ENCODE measurements at regions not wholly inside any gene's neighbourhood (a gene's known extent, or its start where the extent isn't known, plus 50 kb on each side); places are given as distances from the start of the nearest gene placed in this dataset.

DNA sequence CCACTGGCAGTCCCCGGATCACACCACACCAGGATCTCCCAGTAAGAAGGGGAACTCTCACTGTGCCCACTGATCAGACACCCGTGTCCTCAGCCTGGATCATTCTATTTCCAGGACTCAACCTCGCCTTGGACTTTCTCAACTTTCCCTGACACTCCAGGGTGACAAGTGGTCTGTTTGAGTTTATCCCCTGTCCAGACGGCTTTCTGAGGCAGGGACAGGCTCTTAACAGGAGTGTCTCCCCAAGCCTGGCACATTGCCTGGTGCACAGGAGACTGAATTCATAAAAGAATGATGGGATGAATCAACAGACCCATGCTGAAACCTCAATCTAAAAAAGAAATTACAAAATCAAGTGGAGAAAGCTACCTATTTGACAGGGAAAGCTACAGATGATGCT, 606.6 kb downstream of the EFNB2 start:
- H3K4me1 ChIP-seq (ENCODE audit: control insufficient read depth, low read depth, low read length): no peaks in the 10 kb centered on the region
- H3K27ac ChIP-seq (ENCODE audit: low read length): no peak overlapping the region
- no peaks in the 10 kb centered on the region for H3K36me3 ChIP-seq (ENCODE audit: control insufficient read depth, low read depth, low read length)

DNA sequence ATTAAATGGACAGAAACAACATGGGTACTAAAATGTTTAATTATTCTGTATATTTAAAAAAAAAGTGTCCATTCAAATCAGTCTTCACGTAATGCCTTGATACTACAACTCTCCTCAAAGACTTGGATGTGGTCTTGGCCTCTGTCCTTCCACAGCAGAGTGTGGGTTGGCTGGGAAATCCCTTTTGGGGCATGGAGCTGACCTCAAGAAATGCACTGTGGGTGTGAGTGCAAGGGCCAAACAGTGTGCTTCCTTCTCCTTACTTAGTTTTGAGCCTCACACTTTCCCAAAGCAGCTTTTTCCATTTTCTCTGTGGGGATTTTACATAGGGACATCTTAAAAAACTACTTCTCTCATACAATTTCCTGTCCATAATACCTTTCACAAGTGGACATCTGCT, 607.4 kb downstream of the EFNB2 start:
- no peaks in the 10 kb centered on the region for H3K27me3 ChIP-seq (ENCODE audit: control insufficient read depth, insufficient read depth, low read length)
- no peaks in the 10 kb centered on the region for H3K36me3 ChIP-seq (ENCODE audit: control insufficient read depth, low read depth, low read length)
- H3K4me1 ChIP-seq (ENCODE audit: control insufficient read depth, low read depth, low read length): no peaks in the 10 kb centered on the region
- H3K9ac ChIP-seq (ENCODE audit: low read length): no peak overlapping the region
- no peak overlapping the region for H3K27ac ChIP-seq (ENCODE audit: low read length)
- no peaks in the 10 kb centered on the region for H3K9me3 ChIP-seq (ENCODE audit: control insufficient read depth, low read depth, low read length)
- H3K4me3 ChIP-seq (ENCODE audit: low read length): no peak overlapping the region

More for the DNA sequence above, 606.6 kb downstream of the EFNB2 start:
- H3K4me3 ChIP-seq (ENCODE audit: low read length): no peak overlapping the region
- H3K9ac ChIP-seq (ENCODE audit: low read length): no peak overlapping the region
- no peaks in the 10 kb centered on the region for H3K27me3 ChIP-seq (ENCODE audit: control insufficient read depth, insufficient read depth, low read length)
- no peaks in the 10 kb centered on the region for H3K9me3 ChIP-seq (ENCODE audit: control insufficient read depth, low read depth, low read length)

GRCh38 chr13:105925496-105925895, 610.0 kb downstream of the EFNB2 start:
- no peak overlapping the region for H3K27ac ChIP-seq (ENCODE audit: low read length)

GRCh38 chr13:105921711-105922110, 613.8 kb downstream of the EFNB2 start:
- Histone ChIP-seq H3K36me3 (ENCODE audit: control insufficient read depth, low read depth, low read length) (no peaks in the 10 kb centered on the region), H3K27me3 (ENCODE audit: control insufficient read depth, insufficient read depth, low read length) (no peaks in the 10 kb centered on the region), H3K27ac (ENCODE audit: low read length) (no peak overlapping the region), H3K9me3 (ENCODE audit: control insufficient read depth, low read depth, low read length) (no peaks in the 10 kb centered on the region), H3K4me3 (ENCODE audit: low read length) (no peak overlapping the region), H3K9ac (ENCODE audit: low read length) (no peak overlapping the region), H3K4me1 (ENCODE audit: control insufficient read depth, low read depth, low read length) (peaks cover 13% of the 10 kb centered on the region)

More at GRCh38 chr13:105925496-105925895, 610.0 kb downstream of the EFNB2 start:
- Histone ChIP-seq H3K9me3 (ENCODE audit: control insufficient read depth, low read depth, low read length) (no peaks in the 10 kb centered on the region), H3K36me3 (ENCODE audit: control insufficient read depth, low read depth, low read length) (no peaks in the 10 kb centered on the region), H3K4me3 (ENCODE audit: low read length) (no peak overlapping the region), H3K4me1 (ENCODE audit: control insufficient read depth, low read depth, low read length) (no peaks in the 10 kb centered on the region), H3K9ac (ENCODE audit: low read length) (no peak overlapping the region), H3K27me3 (ENCODE audit: control insufficient read depth, insufficient read depth, low read length) (no peaks in the 10 kb centered on the region)

DNA sequence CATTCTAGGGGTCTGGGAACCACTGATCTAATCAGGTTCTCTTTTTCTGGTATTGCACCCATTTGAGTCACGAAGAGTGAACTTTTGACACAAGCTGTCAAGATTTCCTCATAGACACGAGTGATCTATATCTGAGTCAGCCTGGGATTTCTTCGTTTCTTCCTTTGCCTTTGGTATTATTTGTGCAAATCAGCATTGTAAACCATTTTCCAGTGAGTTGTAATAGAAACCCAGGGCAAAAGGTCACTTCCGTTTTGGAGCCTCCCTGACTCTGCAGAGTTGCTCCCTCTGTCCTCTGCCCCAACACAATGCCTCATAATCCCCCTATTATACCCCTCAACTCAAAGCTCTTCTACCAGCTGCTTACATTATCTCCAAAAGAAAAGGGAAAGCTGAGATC, 615.1 kb downstream of the EFNB2 start:
- Histone ChIP-seq H3K9ac (ENCODE audit: low read length) (no peak overlapping the region), H3K4me1 (ENCODE audit: control insufficient read depth, low read depth, low read length) (peaks cover 13% of the 10 kb centered on the region), H3K36me3 (ENCODE audit: control insufficient read depth, low read depth, low read length) (no peaks in the 10 kb centered on the region), H3K27ac (ENCODE audit: low read length) (no peak overlapping the region), H3K9me3 (ENCODE audit: control insufficient read depth, low read depth, low read length) (no peaks in the 10 kb centered on the region), H3K4me3 (ENCODE audit: low read length) (no peak overlapping the region), H3K27me3 (ENCODE audit: control insufficient read depth, insufficient read depth, low read length) (no peaks in the 10 kb centered on the region)

DNA sequence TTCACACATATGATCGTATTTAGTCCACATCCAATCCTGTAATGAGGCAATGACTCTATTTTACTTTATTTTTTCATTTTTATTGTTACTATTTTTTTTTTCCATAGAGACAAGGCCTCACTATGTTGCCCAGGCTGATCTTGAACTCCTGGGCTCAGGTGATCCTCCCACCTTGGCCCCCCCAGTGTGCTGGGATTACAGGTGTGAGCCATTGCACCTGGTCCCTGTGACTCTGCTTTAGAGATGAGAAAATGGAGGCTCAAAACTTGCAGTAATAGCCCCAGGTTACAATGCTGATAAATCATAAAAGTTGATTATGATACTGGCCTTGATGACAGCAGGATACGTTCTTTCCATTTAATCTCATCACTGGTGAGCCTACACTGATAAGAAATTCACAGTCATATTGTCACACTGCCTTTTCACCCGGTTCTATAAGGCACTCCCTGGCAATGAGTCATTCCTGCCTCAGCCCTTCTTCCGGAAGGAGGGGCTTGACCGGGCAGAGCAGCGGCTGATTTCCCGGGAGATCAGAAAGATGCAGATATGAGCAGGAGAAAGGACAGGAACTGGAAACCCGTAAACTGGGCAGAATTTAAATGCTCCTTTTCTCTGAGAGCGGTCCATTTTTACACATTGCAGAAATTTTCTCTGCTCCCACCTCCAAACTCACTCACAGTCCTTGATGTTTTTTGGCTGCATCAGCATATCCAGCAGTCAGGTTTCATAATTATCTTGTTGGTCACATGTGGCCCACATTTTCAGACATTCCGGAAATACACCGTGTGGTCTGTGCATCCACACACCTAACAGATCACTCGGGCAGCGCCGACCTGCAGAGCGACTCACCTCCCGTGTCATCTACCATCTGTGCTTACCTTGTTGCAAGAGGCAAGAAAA, 616.4 kb downstream of the EFNB2 start:
- no peak overlapping the region for H3K4me3 ChIP-seq (ENCODE audit: low read length)
- peaks cover 13% of the 10 kb centered on the region for H3K4me1 ChIP-seq (ENCODE audit: control insufficient read depth, low read depth, low read length)
- H3K9me3 ChIP-seq (ENCODE audit: control insufficient read depth, low read depth, low read length): no peaks in the 10 kb centered on the region
- H3K9ac ChIP-seq (ENCODE audit: low read length): no peak overlapping the region
- no peaks in the 10 kb centered on the region for H3K27me3 ChIP-seq (ENCODE audit: control insufficient read depth, insufficient read depth, low read length)
- H3K36me3 ChIP-seq (ENCODE audit: control insufficient read depth, low read depth, low read length): no peaks in the 10 kb centered on the region
- no peak overlapping the region for H3K27ac ChIP-seq (ENCODE audit: low read length)

GRCh38 chr13:105915146-105915850, 620.2 kb downstream of the EFNB2 start:
- no peaks in the 10 kb centered on the region for H3K36me3 ChIP-seq (ENCODE audit: control insufficient read depth, low read depth, low read length)
- H3K9me3 ChIP-seq (ENCODE audit: control insufficient read depth, low read depth, low read length): no peaks in the 10 kb centered on the region
- H3K27ac ChIP-seq (ENCODE audit: low read length): no peak overlapping the region
- no peak overlapping the region for H3K9ac ChIP-seq (ENCODE audit: low read length)
- H3K4me3 ChIP-seq (ENCODE audit: low read length): no peak overlapping the region
- H3K27me3 ChIP-seq (ENCODE audit: control insufficient read depth, insufficient read depth, low read length): no peaks in the 10 kb centered on the region
- H3K4me1 ChIP-seq (ENCODE audit: control insufficient read depth, low read depth, low read length): peaks cover 13% of the 10 kb centered on the region

- H3K27ac ChIP-seq (ENCODE audit: low read length): no peak overlapping the region
- no peaks in the 10 kb centered on the region for H3K36me3 ChIP-seq (ENCODE audit: control insufficient read depth, low read depth, low read length)
- H3K9ac ChIP-seq (ENCODE audit: low read length): no peak overlapping the region
- H3K4me1 ChIP-seq (ENCODE audit: control insufficient read depth, low read depth, low read length): peaks cover 7% of the 10 kb centered on the region
- H3K27me3 ChIP-seq (ENCODE audit: control insufficient read depth, insufficient read depth, low read length): no peaks in the 10 kb centered on the region
- H3K4me3 ChIP-seq (ENCODE audit: low read length): no peak overlapping the region
- no peaks in the 10 kb centered on the region for H3K9me3 ChIP-seq (ENCODE audit: control insufficient read depth, low read depth, low read length)
Observed at GRCh38 chr13:105914291-105915036, 621.0 kb downstream of the EFNB2 start.

DNA sequence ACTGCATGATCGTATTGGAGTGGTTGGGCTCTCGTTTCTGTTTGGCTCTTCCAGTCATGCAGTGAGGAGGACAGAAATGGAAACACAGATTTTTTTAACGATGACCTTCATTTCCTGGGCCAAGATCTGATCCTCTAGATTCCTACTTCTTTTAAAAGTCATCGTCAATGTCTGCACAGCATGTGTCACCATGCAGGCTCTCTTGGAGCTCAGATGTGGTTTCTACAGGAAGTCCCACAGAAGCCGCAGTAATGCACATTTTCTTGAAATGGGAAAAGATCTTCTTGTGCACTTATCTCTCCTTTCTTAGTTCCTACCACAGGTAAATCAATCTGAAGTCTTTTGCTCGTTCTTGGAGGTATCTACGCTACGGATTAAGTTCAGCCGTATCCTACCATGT, 626.9 kb downstream of the EFNB2 start:
- no peaks in the 10 kb centered on the region for H3K4me1 ChIP-seq (ENCODE audit: control insufficient read depth, low read depth, low read length)
- no peak overlapping the region for H3K27ac ChIP-seq (ENCODE audit: low read length)
- no peak overlapping the region for H3K4me3 ChIP-seq (ENCODE audit: low read length)
- no peaks in the 10 kb centered on the region for H3K36me3 ChIP-seq (ENCODE audit: control insufficient read depth, low read depth, low read length)
- H3K9ac ChIP-seq (ENCODE audit: low read length): no peak overlapping the region
- H3K9me3 ChIP-seq (ENCODE audit: control insufficient read depth, low read depth, low read length): no peaks in the 10 kb centered on the region
- no peaks in the 10 kb centered on the region for H3K27me3 ChIP-seq (ENCODE audit: control insufficient read depth, insufficient read depth, low read length)

GRCh38 chr13:105907319-105908019, 628.0 kb downstream of the EFNB2 start:
- Histone ChIP-seq H3K9me3 (ENCODE audit: control insufficient read depth, low read depth, low read length) (no peaks in the 10 kb centered on the region), H3K4me3 (ENCODE audit: low read length) (no peak overlapping the region), H3K9ac (ENCODE audit: low read length) (no peak overlapping the region), H3K27ac (ENCODE audit: low read length) (no peak overlapping the region), H3K27me3 (ENCODE audit: control insufficient read depth, insufficient read depth, low read length) (no peaks in the 10 kb centered on the region), H3K36me3 (ENCODE audit: control insufficient read depth, low read depth, low read length) (no peaks in the 10 kb centered on the region), H3K4me1 (ENCODE audit: control insufficient read depth, low read depth, low read length) (no peaks in the 10 kb centered on the region)

DNA sequence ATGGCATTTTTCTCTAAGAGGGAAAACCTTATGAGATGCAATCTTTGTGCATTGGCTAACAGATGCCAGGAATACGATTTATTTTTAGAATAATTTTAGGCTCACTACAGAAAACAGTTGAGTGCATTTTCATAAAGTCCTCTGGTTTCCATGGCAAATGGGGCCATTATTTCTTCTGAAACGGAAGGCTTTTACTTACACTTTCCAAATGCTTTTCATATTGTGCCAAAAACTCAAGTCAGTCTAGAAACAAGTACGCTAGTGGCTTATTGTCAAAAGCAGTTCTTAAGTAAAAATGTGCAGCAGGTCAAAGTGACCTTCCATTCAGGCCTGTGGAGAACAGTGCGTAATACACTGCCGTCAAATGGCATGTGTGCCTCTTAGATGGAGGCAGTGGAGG, 628.7 kb downstream of the EFNB2 start:
- no peaks in the 10 kb centered on the region for H3K9me3 ChIP-seq (ENCODE audit: control insufficient read depth, low read depth, low read length)

More for the DNA sequence above, 628.7 kb downstream of the EFNB2 start:
- Histone ChIP-seq H3K27ac (ENCODE audit: low read length) (no peak overlapping the region), H3K9ac (ENCODE audit: low read length) (no peak overlapping the region), H3K4me1 (ENCODE audit: control insufficient read depth, low read depth, low read length) (no peaks in the 10 kb centered on the region), H3K27me3 (ENCODE audit: control insufficient read depth, insufficient read depth, low read length) (no peaks in the 10 kb centered on the region), H3K36me3 (ENCODE audit: control insufficient read depth, low read depth, low read length) (no peaks in the 10 kb centered on the region), H3K4me3 (ENCODE audit: low read length) (no peak overlapping the region)
